ENCODE measurements at regions not wholly inside any gene's neighbourhood (a gene's known extent, or its start where the extent isn't known, plus 50 kb on each side); places are given as distances from the start of the nearest gene placed in this dataset.
"Not testable (repeated sequence)": the region's sequence is repeated elsewhere in the genome, so short reads cannot be mapped to it uniquely, and the experiment has no call there.

- DNase-seq (ENCODE audit: low read depth in 2 of 2) = no peak
These were observed 217.6 kb upstream of the THUMPD2 start for GRCh38 chr2:39996653-39997080.

- no peak for DNase-seq (ENCODE audit: low read depth in 2 of 2)
These were observed 216.1 kb upstream of the THUMPD2 start for GRCh38 chr2:39995005-39995737.

- no peak for DNase-seq (ENCODE audit: low read depth in 2 of 2)
These were observed 215.1 kb upstream of the THUMPD2 start for GRCh38 chr2:39994151-39994550.

- DNase-seq (ENCODE audit: low read depth in 2 of 2) = no peak
These were observed 212.2 kb upstream of the THUMPD2 start for GRCh38 chr2:39991298-39991697.

GRCh38 chr2:39990335-39990900, 211.4 kb upstream of the THUMPD2 start:
- no peak for DNase-seq (ENCODE audit: low read depth in 2 of 2)

GRCh38 chr2:39989888-39990287, 210.8 kb upstream of the THUMPD2 start:
- no peak for DNase-seq (ENCODE audit: low read depth in 2 of 2)

- DNase-seq (ENCODE audit: low read depth in 2 of 2) = no peak
These were observed 202.8 kb upstream of the THUMPD2 start for GRCh38 chr2:39981883-39982311.

GRCh38 chr2:39975476-39976020, 196.5 kb upstream of the THUMPD2 start:
- no peak for DNase-seq (ENCODE audit: low read depth in 2 of 2)

GRCh38 chr2:39968037-39968436, 189.0 kb upstream of the THUMPD2 start:
- DNase-seq (ENCODE audit: low read depth in 2 of 2) = no peak

- DNase-seq (ENCODE audit: low read depth in 2 of 2) = not testable (repeated sequence)
These were observed 181.6 kb upstream of the THUMPD2 start for GRCh38 chr2:39960681-39961080.

GRCh38 chr2:39954346-39954745, 175.3 kb upstream of the THUMPD2 start:
- DNase-seq (ENCODE audit: low read depth in 2 of 2) = no peak

- no peak for DNase-seq (ENCODE audit: low read depth in 2 of 2)
These were observed 170.1 kb upstream of the THUMPD2 start for GRCh38 chr2:39949131-39949530.

GRCh38 chr2:39948016-39948719, 169.1 kb upstream of the THUMPD2 start:
- no peak for DNase-seq (ENCODE audit: low read depth in 2 of 2)

- DNase-seq (ENCODE audit: low read depth in 2 of 2) = no peak
These were observed 168.4 kb upstream of the THUMPD2 start for GRCh38 chr2:39947294-39948015.

GRCh38 chr2:39942950-39943349, 163.9 kb upstream of the THUMPD2 start:
- DNase-seq (ENCODE audit: low read depth in 2 of 2) = no peak

- DNase-seq (ENCODE audit: low read depth in 2 of 2) = no peak
These were observed 159.2 kb upstream of the THUMPD2 start for GRCh38 chr2:39938035-39938835.

GRCh38 chr2:39937621-39938020, 158.6 kb upstream of the THUMPD2 start:
- DNase-seq (ENCODE audit: low read depth in 2 of 2) = no peak

GRCh38 chr2:39934851-39935250, 155.8 kb upstream of the THUMPD2 start:
- no peak for DNase-seq (ENCODE audit: low read depth in 2 of 2)

- DNase-seq (ENCODE audit: low read depth in 2 of 2) = no peak
These were observed 154.1 kb upstream of the THUMPD2 start for GRCh38 chr2:39933196-39933595.

- no peak for DNase-seq (ENCODE audit: low read depth in 2 of 2)
These were observed 153.1 kb upstream of the THUMPD2 start for GRCh38 chr2:39932198-39932597.

Data from activated CD4-positive, alpha-beta T cell treated with anti-CD3 and anti-CD28 coated beads for 24 hours (primary cell).